ENCODE measurements at regions not wholly inside any gene's neighbourhood (a gene's known extent, or its start where the extent isn't known, plus 50 kb on each side); places are given as distances from the start of the nearest gene placed in this dataset.
A peak's percentile ranks its signal among the peaks of the same experiment; 100 is the strongest.
"Not testable (repeated sequence)": the region's sequence is repeated elsewhere in the genome, so short reads cannot be mapped to it uniquely, and the experiment has no call there.

- POLR2A ChIA-PET = no interaction called here
- CTCF ChIA-PET = no interaction called here
- H3K4me3 Mint-ChIP-seq = no peak overlapping the region
- no peak overlapping the region for H3K27ac Mint-ChIP-seq
- TF ChIP-seq CTCF (IDR thresholded peaks at IDR 0.05) = no peak
- H3K9me3 Mint-ChIP-seq = no peaks in the 10 kb centered on the region
- H3K4me1 Mint-ChIP-seq = no peaks in the 10 kb centered on the region
- H3K27me3 Mint-ChIP-seq = peaks cover 4% of the 10 kb centered on the region
- no peaks in the 10 kb centered on the region for H3K36me3 Mint-ChIP-seq (ENCODE audit: low read depth)
- intact Hi-C loops (cut with micrococcal nuclease) = no loop called here
- no peak for DNase-seq
- no peak for ATAC-seq (ENCODE audit: low read depth)
These were observed 69.0 kb upstream of the GPR158 start for GRCh38 chr10:25105743-25106260.

- no peak for TF ChIP-seq CTCF (IDR thresholded peaks at IDR 0.05)
- DNase-seq = no peak
- ChIA-PET CTCF (no interaction called here), POLR2A (no interaction called here)
- peaks cover 3% of the 10 kb centered on the region for H3K27me3 Mint-ChIP-seq
- H3K27ac Mint-ChIP-seq = no peak overlapping the region
- no peaks in the 10 kb centered on the region for H3K9me3 Mint-ChIP-seq
- no peak for ATAC-seq (ENCODE audit: low read depth)
- intact Hi-C loops (cut with micrococcal nuclease) = no loop called here
- H3K4me1 Mint-ChIP-seq = no peaks in the 10 kb centered on the region
- H3K36me3 Mint-ChIP-seq (ENCODE audit: low read depth) = no peaks in the 10 kb centered on the region
- H3K4me3 Mint-ChIP-seq = no peak overlapping the region
These were observed 67.0 kb upstream of the GPR158 start for GRCh38 chr10:25107756-25108155.

GRCh38 chr10:25109896-25110295, 64.9 kb upstream of the GPR158 start:
- DNase-seq; ATAC-seq (ENCODE audit: low read depth); H3K27me3 Mint-ChIP-seq; H3K4me1 Mint-ChIP-seq; H3K27ac Mint-ChIP-seq; H3K4me3 Mint-ChIP-seq; POLR2A ChIA-PET; H3K9me3 Mint-ChIP-seq; H3K36me3 Mint-ChIP-seq (ENCODE audit: low read depth); CTCF ChIA-PET; intact Hi-C loops (cut with micrococcal nuclease): not testable (repeated sequence)

- CTCF ChIA-PET = interaction anchor here (2.8 kb wide), 1 partner anchor 601 kb away, joined by 21 read pairs; no protein-coding TSS in a partner anchor
- intact Hi-C loops (cut with micrococcal nuclease) = no loop called here
- H3K9me3 Mint-ChIP-seq = no peaks in the 10 kb centered on the region
These were observed 62.8 kb upstream of the GPR158 start for GRCh38 chr10:25112016-25112415.

DNA sequence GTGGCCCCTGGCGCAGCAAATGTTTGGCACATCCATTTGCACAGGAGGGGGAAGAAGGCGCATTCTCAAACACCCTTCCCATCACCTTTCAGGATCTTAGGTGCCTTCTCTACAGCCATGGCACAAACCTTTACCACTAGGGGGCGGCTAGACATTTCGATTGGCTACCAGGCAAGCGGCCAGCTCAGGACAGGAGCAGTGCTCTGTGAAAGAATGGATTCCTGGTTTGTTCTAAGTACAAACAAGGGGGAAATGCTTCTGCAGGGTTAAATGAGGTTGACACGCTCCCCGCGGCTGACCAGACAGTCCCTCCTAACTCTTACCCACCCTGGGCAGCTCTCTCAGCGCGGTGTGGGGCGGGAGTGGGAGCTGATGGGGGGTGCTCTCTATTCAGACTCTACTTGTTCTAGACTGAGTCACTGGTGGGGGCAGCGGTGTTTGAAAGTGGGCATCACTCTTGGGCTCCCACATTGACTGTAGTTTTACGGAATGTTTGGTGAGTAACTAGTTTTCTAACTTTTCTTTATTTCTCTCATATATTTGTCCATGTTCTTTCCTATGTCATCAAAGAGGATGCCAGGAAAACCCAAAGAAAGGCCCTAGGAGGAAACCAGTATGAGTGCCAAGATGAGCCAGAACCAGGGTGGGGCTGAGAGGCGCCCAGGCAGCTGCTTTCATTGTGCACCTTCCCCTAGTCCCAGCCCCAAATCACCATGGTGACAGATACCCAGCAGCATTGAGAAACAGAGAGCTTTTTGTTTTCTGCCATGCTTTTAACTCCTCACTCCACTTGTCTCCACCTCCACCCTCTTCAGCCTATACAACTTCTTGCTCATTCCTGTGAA, 61.4 kb upstream of the GPR158 start:
- ATAC-seq (ENCODE audit: low read depth) (peak; percentile 31), DNase-seq (no peak)
- peaks cover 2% of the 10 kb centered on the region for H3K4me1 Mint-ChIP-seq
- H3K27me3 Mint-ChIP-seq = peaks cover 16% of the 10 kb centered on the region
- H3K4me3 Mint-ChIP-seq = no peak overlapping the region
- ChIA-PET CTCF (interaction anchor here (2.8 kb wide), 1 partner anchor 599 kb away, joined by 21 read pairs; no protein-coding TSS in a partner anchor), POLR2A (no interaction called here)
- intact Hi-C loops (cut with micrococcal nuclease) = no loop called here
- TF ChIP-seq CTCF (IDR thresholded peaks at IDR 0.05) = no peak
- no peaks in the 10 kb centered on the region for H3K36me3 Mint-ChIP-seq (ENCODE audit: low read depth)
- no peak overlapping the region for H3K27ac Mint-ChIP-seq
- no peaks in the 10 kb centered on the region for H3K9me3 Mint-ChIP-seq

More at GRCh38 chr10:25112016-25112415, 62.8 kb upstream of the GPR158 start:
- ATAC-seq (ENCODE audit: low read depth) = no peak
- DNase-seq = no peak
- H3K36me3 Mint-ChIP-seq (ENCODE audit: low read depth) = no peaks in the 10 kb centered on the region
- H3K27me3 Mint-ChIP-seq = peaks cover 13% of the 10 kb centered on the region
- peaks cover 2% of the 10 kb centered on the region for H3K4me1 Mint-ChIP-seq
- no peak for TF ChIP-seq CTCF (IDR thresholded peaks at IDR 0.05)
- no peak overlapping the region for H3K27ac Mint-ChIP-seq
- POLR2A ChIA-PET = no interaction called here
- H3K4me3 Mint-ChIP-seq = no peak overlapping the region

Data from activated B cell treated with CpG ODN at 0.5 μM for 24 hours (primary cell).